GM12891 (cell line): ENCODE measurements at regions not wholly inside any gene's neighbourhood (a gene's known extent, or its start where the extent isn't known, plus 50 kb on each side); places are given as distances from the start of the nearest gene placed in this dataset.

ENCODE experiments used
- POLR2A ChIP-seq: IDR thresholded peaks from 2 replicates; pipeline ENCODE4 v1.6.1; 2011; ENCODE audit warnings: low read depth, low read length, control low read depth
- POLR2AphosphoS5 ChIP-seq: IDR thresholded peaks from 2 replicates; pipeline ENCODE4 v1.6.1; 2011; ENCODE audit warnings: low read depth, low read length, control low read depth
- POU2F2 ChIP-seq: IDR thresholded peaks from 2 replicates; pipeline ENCODE4 v1.6.1; 2011; ENCODE audit warnings: low read depth, mild to moderate bottlenecking, control low read depth, low read length, moderate library complexity
- SPI1 ChIP-seq: IDR thresholded peaks from 2 replicates; pipeline ENCODE4 v1.6.1; 2011; ENCODE audit warnings: low read depth, low read length, control low read depth
- TAF1 ChIP-seq: IDR thresholded peaks from 2 replicates; pipeline ENCODE4 v1.6.1; 2011; ENCODE audit warnings: low read depth, low read length, control low read depth

- no peak for TF ChIP-seq POLR2A
- TF ChIP-seq TAF1: no peak
- no peak for TF ChIP-seq POLR2AphosphoS5
- no peak for TF ChIP-seq SPI1
- no peak for TF ChIP-seq POU2F2
Observed at GRCh38 chr9:25557645-25558300, 120.5 kb downstream of the TUSC1 start.
